Keratinocyte (primary cell): ENCODE measurements at regions not wholly inside any gene's neighbourhood (a gene's known extent, or its start where the extent isn't known, plus 50 kb on each side); places are given as distances from the start of the nearest gene placed in this dataset.

Source experiments
- CTCF ChIP-seq, 3 experiments: IDR thresholded peaks in 1 of 3; conservative IDR thresholded peaks in 1 of 3; optimal IDR thresholded peaks in 1 of 3; 2 replicates in 2 of 3; 3 replicates in 1 of 3; pipeline versions ENCODE3 to v1.5.1; 2011; ENCODE audit warnings: low read length in 3 of 3, mild to moderate bottlenecking in 3 of 3, moderate library complexity in 2 of 3, control low read depth in 1 of 3, inconsistent platforms in 1 of 3; ENCODE audit not compliant: insufficient read depth in 2 of 3; ENCODE audit errors: extremely low read depth in 1 of 3
- EZH2 ChIP-seq: IDR thresholded peaks from one replicate; pipeline ENCODE4 v1.6.1; 2012; ENCODE audit warnings: inconsistent platforms, mild to moderate bottlenecking, low read length, moderate library complexity

GRCh38 chr9:107148216-107148615, 134.9 kb upstream of the RAD23B start:
- no peak for TF ChIP-seq CTCF (optimal IDR thresholded peaks at IDR 0.05 in 1 of 3, IDR thresholded peaks at IDR 0.05 in 1 of 3, conservative IDR thresholded peaks at IDR 0.05 in 1 of 3; ENCODE audit: extremely low read depth in 1 of 3, insufficient read depth in 2 of 3, low read length in 3 of 3)
- no peak for TF ChIP-seq EZH2
